Epithelial cell of prostate (primary cell): ENCODE measurements at regions not wholly inside any gene's neighbourhood (a gene's known extent, or its start where the extent isn't known, plus 50 kb on each side); places are given as distances from the start of the nearest gene placed in this dataset.

Source experiments
- DNase-seq: peaks from one replicate; pipeline ENCODE4 v3.0.0-alpha.2; 2011; ENCODE audit warnings: low read depth, low spot score
- H3K27ac ChIP-seq: fragments of 450-650 bp; 2 replicates; pipeline ENCODE4 v1.5.1; 2017; ENCODE audit warnings: mild to moderate bottlenecking

GRCh38 chr4:3343358-3343757 is 50.5 kb downstream of the RGS12 start:
- H3K27ac ChIP-seq, result no peak overlapping the region
- no peak for DNase-seq

- H3K27ac ChIP-seq, result no peak overlapping the region
- no peak for DNase-seq
Measured at GRCh38 chr4:3344104-3344503, 51.3 kb downstream of the RGS12 start.

GRCh38 chr4:3344596-3344995 is 51.8 kb downstream of the RGS12 start:
- no peak for DNase-seq
- H3K27ac ChIP-seq, result no peak overlapping the region

GRCh38 chr4:3345384-3345783 is 52.6 kb downstream of the RGS12 start:
- DNase-seq, result no peak
- no peak overlapping the region for H3K27ac ChIP-seq

- H3K27ac ChIP-seq, result no peak overlapping the region
- peak; percentile 22 for DNase-seq
Measured at GRCh38 chr4:3346146-3346545, 53.3 kb downstream of the RGS12 start.

- DNase-seq, result no peak
- no peak overlapping the region for H3K27ac ChIP-seq
Measured at GRCh38 chr4:3347871-3348270, 55.0 kb downstream of the RGS12 start.

- H3K27ac ChIP-seq, result no peak overlapping the region
- DNase-seq, result no peak
Measured at GRCh38 chr4:3348621-3349020, 55.8 kb downstream of the RGS12 start.

- H3K27ac ChIP-seq, result no peak overlapping the region
Measured at GRCh38 chr4:3349116-3349515, 56.3 kb downstream of the RGS12 start.

GRCh38 chr4:3351997-3352396 is 59.2 kb downstream of the RGS12 start:
- no peak overlapping the region for H3K27ac ChIP-seq

More at GRCh38 chr4:3349116-3349515, 56.3 kb downstream of the RGS12 start:
- DNase-seq, result no peak

GRCh38 chr4:3352505-3352904 is 59.7 kb downstream of the RGS12 start:
- no peak overlapping the region for H3K27ac ChIP-seq
- no peak for DNase-seq

More at GRCh38 chr4:3351997-3352396, 59.2 kb downstream of the RGS12 start:
- DNase-seq, result no peak

- peak overlapping the region; percentile 90 for H3K27ac ChIP-seq
- DNase-seq, result no peak
Measured at GRCh38 chr4:3352941-3353594, 60.2 kb downstream of the RGS12 start.

- peak overlapping the region; percentile 90 for H3K27ac ChIP-seq
- peak; percentile 12 for DNase-seq
Measured at GRCh38 chr4:3353752-3354454, 61.1 kb downstream of the RGS12 start.

GRCh38 chr4:3354455-3354811 is 61.6 kb downstream of the RGS12 start:
- DNase-seq, result no peak
- H3K27ac ChIP-seq, result peak overlapping the region; percentile 90

- H3K27ac ChIP-seq, result peak overlapping the region; percentile 90
- no peak for DNase-seq
Measured at GRCh38 chr4:3355266-3355748, 62.5 kb downstream of the RGS12 start.

GRCh38 chr4:3358656-3359055 is 65.8 kb downstream of the RGS12 start:
- no peak for DNase-seq
- no peak overlapping the region for H3K27ac ChIP-seq

- no peak overlapping the region for H3K27ac ChIP-seq
- no peak for DNase-seq
Measured at GRCh38 chr4:3360777-3361176, 68.0 kb downstream of the RGS12 start.

- no peak overlapping the region for H3K27ac ChIP-seq
- DNase-seq, result no peak
Measured at GRCh38 chr4:3361406-3361805, 68.6 kb downstream of the RGS12 start.

- no peak for DNase-seq
- H3K27ac ChIP-seq, result no peak overlapping the region
Measured at GRCh38 chr4:3361896-3362295, 69.1 kb downstream of the RGS12 start.

GRCh38 chr4:3362431-3363287 is 69.8 kb downstream of the RGS12 start:
- no peak for DNase-seq

GRCh38 chr4:3363411-3364141 is 70.8 kb downstream of the RGS12 start:
- no peak for DNase-seq
- H3K27ac ChIP-seq, result no peak overlapping the region

More at GRCh38 chr4:3362431-3363287, 69.8 kb downstream of the RGS12 start:
- no peak overlapping the region for H3K27ac ChIP-seq
